AG04450 (cell line): ENCODE measurements at regions not wholly inside any gene's neighbourhood (a gene's known extent, or its start where the extent isn't known, plus 50 kb on each side); places are given as distances from the start of the nearest gene placed in this dataset.

ENCODE experiments used
- CTCF ChIA-PET: fragments of 300-600, 350-600 bp; formaldehyde crosslinking; extraction: SDS; loops from one replicate; lab custom pipeline; 2022; ENCODE audit warnings: antibody characterized with exemption, inconsistent platforms; lab: Charles Lee
- POLR2A ChIA-PET: fragments of 350-600 bp; formaldehyde crosslinking; extraction: SDS; loops from one replicate; lab custom pipeline; 2021; ENCODE audit warnings: antibody characterized with exemption, inconsistent platforms; lab: Yijun Ruan, JAX
- DNase-seq: peaks from one replicate; pipeline ENCODE4 v3.0.0-alpha.2; 2011; ENCODE audit warnings: low read depth, low spot score
- H3K27ac ChIP-seq: one replicate; pipeline ENCODE4 v1.5.1; 2012; ENCODE audit warnings: low read depth, low read length, control low read depth
- H3K27me3 ChIP-seq: one replicate; pipeline ENCODE4 v1.6.0; 2012; ENCODE audit warnings: low read length; ENCODE audit not compliant: control insufficient read depth, insufficient read depth
- H3K4me3 ChIP-seq: 2 replicates; pipeline ENCODE4 v1.5.1; 2011; ENCODE audit warnings: mild to moderate bottlenecking, low read depth, low read length, control low read depth
- H3K9me3 ChIP-seq: 2 replicates; pipeline ENCODE4 v1.5.1; 2012; ENCODE audit warnings: low read length; ENCODE audit not compliant: control insufficient read depth, insufficient read depth
- TF ChIP-seq, protein P1 (sequence below): IDR thresholded peaks from 2 replicates; pipeline ENCODE4 v1.5.1; 2011; ENCODE audit warnings: low read depth, low read length, control low read depth, inconsistent platforms

DNA sequence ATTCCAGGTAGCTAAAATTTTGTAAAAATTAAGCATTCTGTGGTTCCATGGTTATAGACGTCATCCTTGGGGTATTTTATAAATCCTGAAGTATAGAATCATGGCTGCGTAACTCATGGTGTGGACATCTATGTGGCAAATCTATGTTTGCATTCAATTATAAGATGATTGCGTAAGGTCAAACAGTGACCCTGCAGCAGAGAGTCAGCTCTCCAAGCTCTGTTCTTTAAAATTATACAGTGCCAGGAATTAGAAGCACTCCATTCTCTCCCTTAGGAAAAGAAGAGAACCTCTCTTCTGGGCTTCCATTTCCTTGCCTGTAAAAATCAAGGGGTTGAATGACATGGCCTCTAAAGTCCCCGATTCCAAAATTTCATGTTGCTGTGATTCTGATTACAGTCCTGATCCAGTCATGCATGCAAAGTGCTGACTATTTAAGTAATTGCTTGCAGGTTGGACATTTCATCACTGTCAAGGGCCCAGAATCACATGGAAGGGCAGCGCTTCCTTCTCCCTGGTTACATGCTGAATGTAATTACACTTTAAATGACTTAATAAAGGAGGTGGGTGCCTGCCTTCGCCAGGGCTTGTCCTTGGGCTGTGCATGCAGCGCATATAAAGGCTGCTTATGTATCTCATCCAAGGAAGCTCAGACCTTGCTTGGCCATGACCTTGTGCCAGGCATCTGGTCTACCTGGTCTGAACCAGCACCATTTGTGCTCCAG lies 550.7 kb downstream of the TYW1 start:
- TF ChIP-seq, protein P1, sequence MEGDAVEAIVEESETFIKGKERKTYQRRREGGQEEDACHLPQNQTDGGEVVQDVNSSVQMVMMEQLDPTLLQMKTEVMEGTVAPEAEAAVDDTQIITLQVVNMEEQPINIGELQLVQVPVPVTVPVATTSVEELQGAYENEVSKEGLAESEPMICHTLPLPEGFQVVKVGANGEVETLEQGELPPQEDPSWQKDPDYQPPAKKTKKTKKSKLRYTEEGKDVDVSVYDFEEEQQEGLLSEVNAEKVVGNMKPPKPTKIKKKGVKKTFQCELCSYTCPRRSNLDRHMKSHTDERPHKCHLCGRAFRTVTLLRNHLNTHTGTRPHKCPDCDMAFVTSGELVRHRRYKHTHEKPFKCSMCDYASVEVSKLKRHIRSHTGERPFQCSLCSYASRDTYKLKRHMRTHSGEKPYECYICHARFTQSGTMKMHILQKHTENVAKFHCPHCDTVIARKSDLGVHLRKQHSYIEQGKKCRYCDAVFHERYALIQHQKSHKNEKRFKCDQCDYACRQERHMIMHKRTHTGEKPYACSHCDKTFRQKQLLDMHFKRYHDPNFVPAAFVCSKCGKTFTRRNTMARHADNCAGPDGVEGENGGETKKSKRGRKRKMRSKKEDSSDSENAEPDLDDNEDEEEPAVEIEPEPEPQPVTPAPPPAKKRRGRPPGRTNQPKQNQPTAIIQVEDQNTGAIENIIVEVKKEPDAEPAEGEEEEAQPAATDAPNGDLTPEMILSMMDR = no peak
- peaks cover 44% of the 10 kb centered on the region for H3K9me3 ChIP-seq
- POLR2A ChIA-PET = no interaction called here
- CTCF ChIA-PET = no interaction called here
- DNase-seq = no peak
- no peak overlapping the region for H3K27ac ChIP-seq
- no peaks in the 10 kb centered on the region for H3K27me3 ChIP-seq
- H3K4me3 ChIP-seq = no peak overlapping the region

DNA sequence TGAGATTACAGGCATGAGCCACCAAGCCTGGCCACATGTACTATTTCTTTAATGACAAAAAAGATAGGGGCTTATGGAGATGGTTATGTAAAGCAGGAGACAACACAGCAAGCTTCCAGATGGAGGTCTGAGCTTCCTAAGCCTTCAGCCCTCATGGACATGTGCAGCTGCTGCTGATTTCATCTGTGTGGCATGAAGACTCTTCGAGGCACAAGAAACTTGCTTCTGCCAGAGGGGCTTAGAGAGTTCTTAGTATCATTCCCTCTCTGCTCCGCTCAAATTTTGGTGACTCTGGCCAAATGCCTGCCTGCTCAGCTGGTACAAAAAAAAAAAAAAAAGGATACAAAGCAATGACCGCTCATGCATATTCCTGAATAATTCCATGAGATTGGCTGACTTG lies 552.5 kb downstream of the TYW1 start:
- Histone ChIP-seq H3K9me3 (peaks cover 38% of the 10 kb centered on the region), H3K27me3 (no peaks in the 10 kb centered on the region), H3K27ac (no peak overlapping the region), H3K4me3 (no peak overlapping the region)
- TF ChIP-seq, protein P1 = no peak
- POLR2A ChIA-PET = no interaction called here
- no peak for DNase-seq
- CTCF ChIA-PET = no interaction called here

DNA sequence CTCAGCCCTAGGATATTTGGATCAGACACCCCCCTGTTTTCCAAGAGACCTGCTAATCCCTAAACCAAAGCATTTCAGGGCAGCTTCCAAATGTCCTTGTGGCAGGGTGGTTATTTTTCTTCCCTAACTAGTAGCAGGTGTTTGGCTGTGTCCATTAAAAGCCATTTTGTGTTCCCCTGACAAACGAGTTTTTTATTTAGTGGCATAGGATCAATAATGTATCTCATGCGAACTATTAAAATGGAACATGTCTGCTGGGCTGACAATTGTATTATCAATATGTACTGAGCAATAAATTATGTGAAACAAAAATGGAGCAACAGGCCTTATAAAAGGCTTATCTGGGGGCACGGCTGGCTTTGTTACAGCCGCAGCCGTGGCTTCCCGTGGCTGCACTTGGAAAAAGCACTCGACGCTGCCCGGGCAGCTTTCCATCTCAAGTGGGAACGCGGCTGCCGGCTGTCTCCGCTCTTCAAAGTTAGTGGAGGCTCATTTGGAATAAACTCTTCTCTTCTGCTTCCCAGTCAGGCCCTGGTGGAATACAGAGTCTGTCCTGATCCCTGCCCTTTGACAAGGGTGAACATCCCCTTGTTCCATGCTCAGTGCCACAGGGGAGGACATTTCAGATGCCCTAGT lies 554.3 kb downstream of the TYW1 start:
- ChIA-PET POLR2A (no interaction called here), CTCF (no interaction called here)
- DNase-seq = no peak
- peaks cover 34% of the 10 kb centered on the region for H3K9me3 ChIP-seq
- no peak overlapping the region for H3K4me3 ChIP-seq
- no peak overlapping the region for H3K27ac ChIP-seq
- TF ChIP-seq, protein P1 = no peak
- no peaks in the 10 kb centered on the region for H3K27me3 ChIP-seq

DNA sequence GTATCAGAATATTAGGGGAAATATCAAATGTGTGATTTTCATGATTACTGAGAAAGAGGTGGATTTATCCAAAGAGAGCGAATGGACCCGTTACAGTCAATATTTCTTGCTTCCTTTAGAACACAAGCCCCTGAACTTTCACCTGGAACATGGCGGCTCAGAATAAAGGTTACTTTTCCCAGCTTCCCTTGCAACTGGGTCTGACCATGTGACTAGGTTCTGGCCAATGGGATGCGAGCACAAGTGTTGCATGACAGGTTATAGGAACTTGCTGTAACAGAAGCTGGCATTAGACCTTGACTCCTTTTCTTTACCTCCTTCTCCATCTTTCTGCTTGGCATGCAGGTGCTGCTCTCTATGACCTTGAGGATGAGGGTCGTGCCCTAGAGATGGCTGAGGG lies 556.1 kb downstream of the TYW1 start:
- POLR2A ChIA-PET = no interaction called here
- TF ChIP-seq, protein P1 = no peak
- CTCF ChIA-PET = no interaction called here
- no peaks in the 10 kb centered on the region for H3K27me3 ChIP-seq
- DNase-seq = no peak
- H3K27ac ChIP-seq = no peak overlapping the region
- peaks cover 37% of the 10 kb centered on the region for H3K9me3 ChIP-seq
- H3K4me3 ChIP-seq = no peak overlapping the region

DNA sequence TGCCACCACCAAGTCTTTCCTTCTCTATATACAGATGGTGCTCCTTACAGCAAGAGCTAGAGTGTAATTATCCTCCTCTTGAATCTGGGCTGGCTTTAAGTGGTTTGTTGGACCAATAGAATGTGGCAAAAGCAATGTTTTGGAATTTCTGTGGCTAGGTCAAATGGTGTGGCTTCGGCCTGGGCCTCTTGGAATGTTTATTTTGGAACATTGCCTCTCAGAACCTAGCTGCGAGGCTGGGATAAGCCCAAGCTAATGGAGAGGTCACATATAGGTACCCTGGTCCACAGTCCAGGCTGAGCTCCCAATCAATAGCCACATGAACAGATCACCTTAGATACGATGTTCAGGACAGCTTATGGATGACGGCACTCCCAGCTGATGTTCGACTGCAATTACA lies 556.7 kb downstream of the TYW1 start:
- no peak overlapping the region for H3K27ac ChIP-seq
- no peaks in the 10 kb centered on the region for H3K27me3 ChIP-seq
- ChIA-PET POLR2A (no interaction called here), CTCF (no interaction called here)
- TF ChIP-seq, protein P1 = no peak
- peaks cover 35% of the 10 kb centered on the region for H3K9me3 ChIP-seq
- no peak for DNase-seq
- no peak overlapping the region for H3K4me3 ChIP-seq
